ENCODE measurements at regions not wholly inside any gene's neighbourhood (a gene's known extent, or its start where the extent isn't known, plus 50 kb on each side); places are given as distances from the start of the nearest gene placed in this dataset.

- Histone ChIP-seq H3K9me3 (ENCODE audit: control insufficient read depth, insufficient read depth, low read depth, low read length) (no peaks in the 10 kb centered on the region), H3K4me1 (ENCODE audit: control insufficient read depth, insufficient read depth, low read length) (peaks cover 8% of the 10 kb centered on the region; the same call in 1 of the 2 replicates), H3K27ac (ENCODE audit: extremely low read depth, low read depth, low read length) (no peak overlapping the region), H3K36me3 (ENCODE audit: control insufficient read depth in 2 of 2, insufficient read depth in 1 of 2, low read length in 2 of 2) (no peaks in the 10 kb centered on the region), H3K4me3 (ENCODE audit: low read depth, low read length) (no peak overlapping the region)
- POLR2A ChIA-PET: no interaction called here
- CTCF ChIA-PET: interaction anchor here (0.9 to 1.0 kb wide), 2 partner anchors 36 to 423 kb away, joined by 3 read pairs; no protein-coding TSS in a partner anchor
- TF ChIP-seq, protein P1, sequence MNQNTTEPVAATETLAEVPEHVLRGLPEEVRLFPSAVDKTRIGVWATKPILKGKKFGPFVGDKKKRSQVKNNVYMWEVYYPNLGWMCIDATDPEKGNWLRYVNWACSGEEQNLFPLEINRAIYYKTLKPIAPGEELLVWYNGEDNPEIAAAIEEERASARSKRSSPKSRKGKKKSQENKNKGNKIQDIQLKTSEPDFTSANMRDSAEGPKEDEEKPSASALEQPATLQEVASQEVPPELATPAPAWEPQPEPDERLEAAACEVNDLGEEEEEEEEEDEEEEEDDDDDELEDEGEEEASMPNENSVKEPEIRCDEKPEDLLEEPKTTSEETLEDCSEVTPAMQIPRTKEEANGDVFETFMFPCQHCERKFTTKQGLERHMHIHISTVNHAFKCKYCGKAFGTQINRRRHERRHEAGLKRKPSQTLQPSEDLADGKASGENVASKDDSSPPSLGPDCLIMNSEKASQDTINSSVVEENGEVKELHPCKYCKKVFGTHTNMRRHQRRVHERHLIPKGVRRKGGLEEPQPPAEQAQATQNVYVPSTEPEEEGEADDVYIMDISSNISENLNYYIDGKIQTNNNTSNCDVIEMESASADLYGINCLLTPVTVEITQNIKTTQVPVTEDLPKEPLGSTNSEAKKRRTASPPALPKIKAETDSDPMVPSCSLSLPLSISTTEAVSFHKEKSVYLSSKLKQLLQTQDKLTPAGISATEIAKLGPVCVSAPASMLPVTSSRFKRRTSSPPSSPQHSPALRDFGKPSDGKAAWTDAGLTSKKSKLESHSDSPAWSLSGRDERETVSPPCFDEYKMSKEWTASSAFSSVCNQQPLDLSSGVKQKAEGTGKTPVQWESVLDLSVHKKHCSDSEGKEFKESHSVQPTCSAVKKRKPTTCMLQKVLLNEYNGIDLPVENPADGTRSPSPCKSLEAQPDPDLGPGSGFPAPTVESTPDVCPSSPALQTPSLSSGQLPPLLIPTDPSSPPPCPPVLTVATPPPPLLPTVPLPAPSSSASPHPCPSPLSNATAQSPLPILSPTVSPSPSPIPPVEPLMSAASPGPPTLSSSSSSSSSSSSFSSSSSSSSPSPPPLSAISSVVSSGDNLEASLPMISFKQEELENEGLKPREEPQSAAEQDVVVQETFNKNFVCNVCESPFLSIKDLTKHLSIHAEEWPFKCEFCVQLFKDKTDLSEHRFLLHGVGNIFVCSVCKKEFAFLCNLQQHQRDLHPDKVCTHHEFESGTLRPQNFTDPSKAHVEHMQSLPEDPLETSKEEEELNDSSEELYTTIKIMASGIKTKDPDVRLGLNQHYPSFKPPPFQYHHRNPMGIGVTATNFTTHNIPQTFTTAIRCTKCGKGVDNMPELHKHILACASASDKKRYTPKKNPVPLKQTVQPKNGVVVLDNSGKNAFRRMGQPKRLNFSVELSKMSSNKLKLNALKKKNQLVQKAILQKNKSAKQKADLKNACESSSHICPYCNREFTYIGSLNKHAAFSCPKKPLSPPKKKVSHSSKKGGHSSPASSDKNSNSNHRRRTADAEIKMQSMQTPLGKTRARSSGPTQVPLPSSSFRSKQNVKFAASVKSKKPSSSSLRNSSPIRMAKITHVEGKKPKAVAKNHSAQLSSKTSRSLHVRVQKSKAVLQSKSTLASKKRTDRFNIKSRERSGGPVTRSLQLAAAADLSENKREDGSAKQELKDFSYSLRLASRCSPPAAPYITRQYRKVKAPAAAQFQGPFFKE (tag by site-specific recombination; IDR thresholded peaks at IDR 0.05; ENCODE audit: borderline replicate concordance): no peak
- TF ChIP-seq HOXC10 (CRISPR knock-in tag; IDR thresholded peaks at IDR 0.05) (no peak), ZBTB8A (tag by site-specific recombination; IDR thresholded peaks at IDR 0.05) (no peak), KLF8 (tag by site-specific recombination; IDR thresholded peaks at IDR 0.05) (no peak), GLIS1 (tag by site-specific recombination; IDR thresholded peaks at IDR 0.05) (no peak), MZF1 (tag by site-specific recombination; IDR thresholded peaks at IDR 0.05; ENCODE audit: borderline replicate concordance) (no peak), ZNF837 (tag by site-specific recombination; IDR thresholded peaks at IDR 0.05) (no peak), ZNF544 (tag by site-specific recombination; IDR thresholded peaks at IDR 0.05) (no peak), SETDB1 (IDR thresholded peaks at IDR 0.05; ENCODE audit: insufficient read length, low read length) (no peak), ZBTB48 (tag by site-specific recombination; IDR thresholded peaks at IDR 0.05) (no peak), ZNF426 (tag by site-specific recombination; IDR thresholded peaks at IDR 0.05) (no peak)
- TF ChIP-seq, protein P2, sequence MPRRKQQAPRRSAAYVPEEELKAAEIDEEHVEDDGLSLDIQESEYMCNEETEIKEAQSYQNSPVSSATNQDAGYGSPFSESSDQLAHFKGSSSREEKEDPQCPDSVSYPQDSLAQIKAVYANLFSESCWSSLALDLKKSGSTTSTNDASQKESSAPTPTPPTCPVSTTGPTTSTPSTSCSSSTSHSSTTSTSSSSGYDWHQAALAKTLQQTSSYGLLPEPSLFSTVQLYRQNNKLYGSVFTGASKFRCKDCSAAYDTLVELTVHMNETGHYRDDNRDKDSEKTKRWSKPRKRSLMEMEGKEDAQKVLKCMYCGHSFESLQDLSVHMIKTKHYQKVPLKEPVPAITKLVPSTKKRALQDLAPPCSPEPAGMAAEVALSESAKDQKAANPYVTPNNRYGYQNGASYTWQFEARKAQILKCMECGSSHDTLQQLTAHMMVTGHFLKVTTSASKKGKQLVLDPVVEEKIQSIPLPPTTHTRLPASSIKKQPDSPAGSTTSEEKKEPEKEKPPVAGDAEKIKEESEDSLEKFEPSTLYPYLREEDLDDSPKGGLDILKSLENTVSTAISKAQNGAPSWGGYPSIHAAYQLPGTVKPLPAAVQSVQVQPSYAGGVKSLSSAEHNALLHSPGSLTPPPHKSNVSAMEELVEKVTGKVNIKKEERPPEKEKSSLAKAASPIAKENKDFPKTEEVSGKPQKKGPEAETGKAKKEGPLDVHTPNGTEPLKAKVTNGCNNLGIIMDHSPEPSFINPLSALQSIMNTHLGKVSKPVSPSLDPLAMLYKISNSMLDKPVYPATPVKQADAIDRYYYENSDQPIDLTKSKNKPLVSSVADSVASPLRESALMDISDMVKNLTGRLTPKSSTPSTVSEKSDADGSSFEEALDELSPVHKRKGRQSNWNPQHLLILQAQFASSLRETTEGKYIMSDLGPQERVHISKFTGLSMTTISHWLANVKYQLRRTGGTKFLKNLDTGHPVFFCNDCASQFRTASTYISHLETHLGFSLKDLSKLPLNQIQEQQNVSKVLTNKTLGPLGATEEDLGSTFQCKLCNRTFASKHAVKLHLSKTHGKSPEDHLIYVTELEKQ (tag by site-specific recombination; IDR thresholded peaks at IDR 0.05; ENCODE audit: borderline replicate concordance): no peak
Observed at GRCh38 chr2:226378753-226379705, 420.6 kb downstream of the IRS1 start.

DNA sequence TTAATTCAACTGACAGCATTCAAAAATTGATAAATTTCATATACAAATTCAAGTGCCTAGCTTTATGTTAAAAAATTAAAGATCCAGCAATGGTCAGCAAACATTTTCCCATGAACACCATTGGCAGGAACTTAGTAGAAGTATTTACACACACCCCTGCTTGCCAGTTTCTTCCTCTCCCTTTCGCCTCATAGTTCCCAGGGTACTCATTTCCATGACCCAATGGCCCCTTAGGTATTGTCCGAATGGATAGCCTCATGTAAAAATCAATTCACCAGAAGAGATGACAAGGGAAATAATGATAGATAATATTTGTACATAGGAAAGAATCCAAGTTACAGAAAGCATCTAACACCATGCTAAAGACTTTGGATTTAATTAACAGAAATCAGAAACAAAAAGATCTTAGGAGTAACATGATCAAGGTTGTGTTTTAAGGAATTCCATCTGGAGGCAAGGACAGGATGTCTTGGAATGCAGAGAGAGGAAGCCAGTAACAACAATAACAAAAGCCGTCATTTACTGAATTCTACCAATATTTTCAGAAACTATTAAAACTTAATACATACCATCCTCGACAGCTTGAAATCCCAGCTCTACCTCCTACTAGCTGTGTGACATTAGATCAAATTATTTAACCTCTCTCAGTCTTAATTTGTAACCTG is 423.0 kb downstream of the IRS1 start:
- H3K4me3 ChIP-seq (ENCODE audit: low read depth, low read length): no peak overlapping the region
- CTCF ChIA-PET: no interaction called here
- H3K36me3 ChIP-seq (ENCODE audit: control insufficient read depth in 2 of 2, insufficient read depth in 1 of 2, low read length in 2 of 2): no peaks in the 10 kb centered on the region
- POLR2A ChIA-PET: no interaction called here
- no peaks in the 10 kb centered on the region for H3K9me3 ChIP-seq (ENCODE audit: control insufficient read depth, insufficient read depth, low read depth, low read length)
- no peak overlapping the region for H3K27ac ChIP-seq (ENCODE audit: extremely low read depth, low read depth, low read length)
- H3K4me1 ChIP-seq (ENCODE audit: control insufficient read depth, insufficient read depth, low read length): peaks cover 8% of the 10 kb centered on the region; the same call in 1 of the 2 replicates
- TF ChIP-seq IKZF3 (tag by site-specific recombination; IDR thresholded peaks at IDR 0.05) (no peak), ZNF747 (tag by site-specific recombination; IDR thresholded peaks at IDR 0.05) (no peak), ZNF768 (tag by site-specific recombination; IDR thresholded peaks at IDR 0.05) (no peak), KLF10 (tag by site-specific recombination; IDR thresholded peaks at IDR 0.05) (no peak)
- TF ChIP-seq, protein P3, sequence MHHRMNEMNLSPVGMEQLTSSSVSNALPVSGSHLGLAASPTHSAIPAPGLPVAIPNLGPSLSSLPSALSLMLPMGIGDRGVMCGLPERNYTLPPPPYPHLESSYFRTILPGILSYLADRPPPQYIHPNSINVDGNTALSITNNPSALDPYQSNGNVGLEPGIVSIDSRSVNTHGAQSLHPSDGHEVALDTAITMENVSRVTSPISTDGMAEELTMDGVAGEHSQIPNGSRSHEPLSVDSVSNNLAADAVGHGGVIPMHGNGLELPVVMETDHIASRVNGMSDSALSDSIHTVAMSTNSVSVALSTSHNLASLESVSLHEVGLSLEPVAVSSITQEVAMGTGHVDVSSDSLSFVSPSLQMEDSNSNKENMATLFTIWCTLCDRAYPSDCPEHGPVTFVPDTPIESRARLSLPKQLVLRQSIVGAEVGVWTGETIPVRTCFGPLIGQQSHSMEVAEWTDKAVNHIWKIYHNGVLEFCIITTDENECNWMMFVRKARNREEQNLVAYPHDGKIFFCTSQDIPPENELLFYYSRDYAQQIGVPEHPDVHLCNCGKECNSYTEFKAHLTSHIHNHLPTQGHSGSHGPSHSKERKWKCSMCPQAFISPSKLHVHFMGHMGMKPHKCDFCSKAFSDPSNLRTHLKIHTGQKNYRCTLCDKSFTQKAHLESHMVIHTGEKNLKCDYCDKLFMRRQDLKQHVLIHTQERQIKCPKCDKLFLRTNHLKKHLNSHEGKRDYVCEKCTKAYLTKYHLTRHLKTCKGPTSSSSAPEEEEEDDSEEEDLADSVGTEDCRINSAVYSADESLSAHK (tag by site-specific recombination; IDR thresholded peaks at IDR 0.05): no peak
- TF ChIP-seq, protein P4, sequence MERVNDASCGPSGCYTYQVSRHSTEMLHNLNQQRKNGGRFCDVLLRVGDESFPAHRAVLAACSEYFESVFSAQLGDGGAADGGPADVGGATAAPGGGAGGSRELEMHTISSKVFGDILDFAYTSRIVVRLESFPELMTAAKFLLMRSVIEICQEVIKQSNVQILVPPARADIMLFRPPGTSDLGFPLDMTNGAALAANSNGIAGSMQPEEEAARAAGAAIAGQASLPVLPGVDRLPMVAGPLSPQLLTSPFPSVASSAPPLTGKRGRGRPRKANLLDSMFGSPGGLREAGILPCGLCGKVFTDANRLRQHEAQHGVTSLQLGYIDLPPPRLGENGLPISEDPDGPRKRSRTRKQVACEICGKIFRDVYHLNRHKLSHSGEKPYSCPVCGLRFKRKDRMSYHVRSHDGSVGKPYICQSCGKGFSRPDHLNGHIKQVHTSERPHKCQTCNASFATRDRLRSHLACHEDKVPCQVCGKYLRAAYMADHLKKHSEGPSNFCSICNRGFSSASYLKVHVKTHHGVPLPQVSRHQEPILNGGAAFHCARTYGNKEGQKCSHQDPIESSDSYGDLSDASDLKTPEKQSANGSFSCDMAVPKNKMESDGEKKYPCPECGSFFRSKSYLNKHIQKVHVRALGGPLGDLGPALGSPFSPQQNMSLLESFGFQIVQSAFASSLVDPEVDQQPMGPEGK (tag by site-specific recombination; IDR thresholded peaks at IDR 0.05): no peak
